ENCODE measurements at regions not wholly inside any gene's neighbourhood (a gene's known extent, or its start where the extent isn't known, plus 50 kb on each side); places are given as distances from the start of the nearest gene placed in this dataset.

DNA sequence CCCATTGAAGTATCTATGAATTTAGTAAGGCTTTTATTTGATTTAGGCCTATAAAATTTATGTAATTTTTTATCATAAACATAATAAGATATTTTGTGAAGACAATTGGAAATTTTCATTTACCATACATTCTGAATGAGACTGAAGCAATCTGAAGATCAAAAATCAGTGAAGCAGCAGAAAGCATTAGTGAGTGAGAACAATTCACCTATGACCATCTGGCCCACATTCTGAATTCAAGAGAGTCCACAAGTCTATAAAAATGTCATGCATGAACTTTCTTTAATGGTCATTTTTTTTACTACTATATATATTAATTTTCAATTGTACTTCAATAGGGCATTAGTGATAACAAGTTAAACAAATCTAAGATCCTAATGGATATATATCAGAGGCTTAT is 1026.6 kb upstream of the MAP3K7 start:
- Histone ChIP-seq H2BK20ac (ENCODE audit: low read depth, low read length, poor library complexity, severe bottlenecking) (no peak overlapping the region), H3K79me1 (ENCODE audit: insufficient read depth, low read depth, low read length, poor library complexity, severe bottlenecking) (no peaks in the 10 kb centered on the region), H3K4me2 (ENCODE audit: insufficient read depth, insufficient read length, low read length) (no peak overlapping the region), H3K4me1 (ENCODE audit: insufficient read depth, low read length) (no peaks in the 10 kb centered on the region), H3K27me3 (ENCODE audit: insufficient read depth, low read length) (no peaks in the 10 kb centered on the region), H3K56ac (ENCODE audit: insufficient read length, low read depth, low read length) (no peak overlapping the region), H2BK12ac (ENCODE audit: insufficient read length, low read depth, low read length) (no peak overlapping the region), H3T11ph (ENCODE audit: low read length) (no peak overlapping the region), H3K27ac (ENCODE audit: insufficient read length, low read depth, low read length) (no peak overlapping the region), H3K9ac (ENCODE audit: extremely low read depth, insufficient read length, low read length) (no peak overlapping the region), H3K23ac (ENCODE audit: insufficient read length, low read depth, low read length) (no peak overlapping the region), H4K20me1 (ENCODE audit: control insufficient read depth, insufficient read depth, insufficient read length) (no peaks in the 10 kb centered on the region), H4K8ac (replicated peaks; ENCODE audit: insufficient read length, low read depth, low read length) (no peak overlapping the region), H2BK5ac (ENCODE audit: insufficient read length, low read length) (no peak overlapping the region), H4K5ac (ENCODE audit: insufficient read length, low read depth, low read length) (no peak overlapping the region), H3K4ac (ENCODE audit: low read depth, low read length) (no peak overlapping the region), H2AFZ (ENCODE audit: low read length) (no peak overlapping the region), H2BK15ac (ENCODE audit: low read depth, low read length) (no peak overlapping the region), H4K91ac (ENCODE audit: insufficient read length, low read depth, low read length) (no peak overlapping the region), H3K18ac (ENCODE audit: insufficient read length, low read depth, low read length) (no peak overlapping the region), H3K79me2 (ENCODE audit: insufficient read depth, low read length) (no peaks in the 10 kb centered on the region), H3K9me3 (ENCODE audit: control insufficient read depth, low read depth, low read length) (no peaks in the 10 kb centered on the region), H2AK5ac (ENCODE audit: insufficient read length, low read length) (no peak overlapping the region), H3K23me2 (ENCODE audit: insufficient read length, low read depth, low read length, poor library complexity, severe bottlenecking) (no peaks in the 10 kb centered on the region), H2BK120ac (ENCODE audit: low read depth, low read length, poor library complexity, severe bottlenecking) (no peak overlapping the region), H3K14ac (ENCODE audit: insufficient read depth, low read length) (no peak overlapping the region)
- Mint-ChIP-seq H3K4me1 (peaks cover 0 to under 1% of the 10 kb centered on the region in 2 experiments; a peak in 1 of 4 replicates), H3K27ac (no peak overlapping the region), H3K27me3 (ENCODE audit: low read depth) (no peaks in the 10 kb centered on the region), H3K4me3 (no peak overlapping the region), H3K36me3 (ENCODE audit: insufficient read depth in 1 of 3, low read depth in 3 of 3) (no peaks in the 10 kb centered on the region), H3K9me3 (no peaks in the 10 kb centered on the region)
- TF ChIP-seq, protein P1, sequence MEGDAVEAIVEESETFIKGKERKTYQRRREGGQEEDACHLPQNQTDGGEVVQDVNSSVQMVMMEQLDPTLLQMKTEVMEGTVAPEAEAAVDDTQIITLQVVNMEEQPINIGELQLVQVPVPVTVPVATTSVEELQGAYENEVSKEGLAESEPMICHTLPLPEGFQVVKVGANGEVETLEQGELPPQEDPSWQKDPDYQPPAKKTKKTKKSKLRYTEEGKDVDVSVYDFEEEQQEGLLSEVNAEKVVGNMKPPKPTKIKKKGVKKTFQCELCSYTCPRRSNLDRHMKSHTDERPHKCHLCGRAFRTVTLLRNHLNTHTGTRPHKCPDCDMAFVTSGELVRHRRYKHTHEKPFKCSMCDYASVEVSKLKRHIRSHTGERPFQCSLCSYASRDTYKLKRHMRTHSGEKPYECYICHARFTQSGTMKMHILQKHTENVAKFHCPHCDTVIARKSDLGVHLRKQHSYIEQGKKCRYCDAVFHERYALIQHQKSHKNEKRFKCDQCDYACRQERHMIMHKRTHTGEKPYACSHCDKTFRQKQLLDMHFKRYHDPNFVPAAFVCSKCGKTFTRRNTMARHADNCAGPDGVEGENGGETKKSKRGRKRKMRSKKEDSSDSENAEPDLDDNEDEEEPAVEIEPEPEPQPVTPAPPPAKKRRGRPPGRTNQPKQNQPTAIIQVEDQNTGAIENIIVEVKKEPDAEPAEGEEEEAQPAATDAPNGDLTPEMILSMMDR (conservative IDR thresholded peaks at IDR 0.05): no peak
- no peak for DNase-seq

All from H9 (cell line).